ENCODE measurements at regions not wholly inside any gene's neighbourhood (a gene's known extent, or its start where the extent isn't known, plus 50 kb on each side); places are given as distances from the start of the nearest gene placed in this dataset.
A peak's percentile ranks its signal among the peaks of the same experiment; 100 is the strongest.
"Not testable (repeated sequence)": the region's sequence is repeated elsewhere in the genome, so short reads cannot be mapped to it uniquely, and the experiment has no call there.

GRCh38 chr20:12555369-12555768, 453.4 kb upstream of the SPTLC3 start:
- Histone ChIP-seq H3K27me3 (no peaks in the 10 kb centered on the region), H3K4me3 (no peak overlapping the region), H3K4me1 (no peaks in the 10 kb centered on the region), H3K9me3 (no peaks in the 10 kb centered on the region), H3K36me3 (no peaks in the 10 kb centered on the region), H3K27ac (no peak overlapping the region)
- WGBS, 2 donors, result 86 to 88% methylated on average over 1 of the region's 1 CpG
- TF ChIP-seq POLR2A (IDR thresholded peaks at IDR 0.05) (no peak), EP300 (IDR thresholded peaks at IDR 0.05) (no peak)
- TF ChIP-seq, protein P1, sequence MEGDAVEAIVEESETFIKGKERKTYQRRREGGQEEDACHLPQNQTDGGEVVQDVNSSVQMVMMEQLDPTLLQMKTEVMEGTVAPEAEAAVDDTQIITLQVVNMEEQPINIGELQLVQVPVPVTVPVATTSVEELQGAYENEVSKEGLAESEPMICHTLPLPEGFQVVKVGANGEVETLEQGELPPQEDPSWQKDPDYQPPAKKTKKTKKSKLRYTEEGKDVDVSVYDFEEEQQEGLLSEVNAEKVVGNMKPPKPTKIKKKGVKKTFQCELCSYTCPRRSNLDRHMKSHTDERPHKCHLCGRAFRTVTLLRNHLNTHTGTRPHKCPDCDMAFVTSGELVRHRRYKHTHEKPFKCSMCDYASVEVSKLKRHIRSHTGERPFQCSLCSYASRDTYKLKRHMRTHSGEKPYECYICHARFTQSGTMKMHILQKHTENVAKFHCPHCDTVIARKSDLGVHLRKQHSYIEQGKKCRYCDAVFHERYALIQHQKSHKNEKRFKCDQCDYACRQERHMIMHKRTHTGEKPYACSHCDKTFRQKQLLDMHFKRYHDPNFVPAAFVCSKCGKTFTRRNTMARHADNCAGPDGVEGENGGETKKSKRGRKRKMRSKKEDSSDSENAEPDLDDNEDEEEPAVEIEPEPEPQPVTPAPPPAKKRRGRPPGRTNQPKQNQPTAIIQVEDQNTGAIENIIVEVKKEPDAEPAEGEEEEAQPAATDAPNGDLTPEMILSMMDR (IDR thresholded peaks at IDR 0.05), result no peak
- no peak for DNase-seq (ENCODE audit: low spot score in 2 of 2)

DNA sequence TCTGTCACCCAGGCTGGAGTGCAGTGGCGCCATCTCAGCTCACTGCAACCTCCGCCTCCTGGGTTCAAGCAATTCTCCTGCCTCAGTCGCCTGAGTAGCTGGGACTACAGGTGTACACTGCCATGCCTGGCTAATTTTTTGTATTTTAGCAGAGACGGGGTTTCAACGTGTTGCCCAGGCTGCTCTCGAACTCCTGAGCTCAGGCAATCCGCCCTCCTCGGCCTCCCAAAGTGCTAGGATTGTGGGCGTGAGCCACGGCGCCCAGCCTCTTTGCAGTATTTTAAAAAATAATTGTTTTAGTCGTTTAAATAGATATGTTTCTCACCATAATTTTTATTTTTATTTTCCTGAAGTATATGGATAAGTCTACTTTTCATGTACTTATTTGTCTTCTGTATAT, 452.9 kb upstream of the SPTLC3 start:
- H3K27me3 ChIP-seq; H3K27ac ChIP-seq; H3K4me1 ChIP-seq; H3K4me3 ChIP-seq; H3K9me3 ChIP-seq; DNase-seq (ENCODE audit: low spot score in 2 of 2); H3K36me3 ChIP-seq: not testable (repeated sequence)
- WGBS, 2 donors, result 85 to 96% methylated on average over 12 of the region's 12 CpGs

DNA sequence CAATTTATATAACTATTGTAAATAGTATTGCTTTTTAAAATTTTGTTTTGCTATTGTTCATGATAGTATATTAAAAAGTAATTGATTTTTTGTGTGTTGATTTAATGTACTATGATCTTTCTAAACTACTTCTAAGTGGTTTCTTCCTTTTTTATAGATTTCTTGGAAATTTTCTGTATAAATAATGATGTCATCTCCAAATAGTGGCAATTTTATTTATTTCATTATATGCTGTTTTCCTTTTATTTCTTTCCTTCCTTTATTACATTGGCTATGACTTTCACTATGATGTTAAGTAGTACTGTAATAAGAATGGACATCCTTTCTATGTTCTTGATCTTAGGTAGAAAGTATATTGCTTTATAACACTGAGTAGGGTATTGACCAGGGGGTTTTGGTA, 451.5 kb upstream of the SPTLC3 start:
- peaks cover 0 to 8% (median 2%) of the 10 kb centered on the region in 4 donors for H3K9me3 ChIP-seq
- H3K27me3 ChIP-seq, result no peaks in the 10 kb centered on the region
- no peaks in the 10 kb centered on the region for H3K4me1 ChIP-seq
- TF ChIP-seq, protein P1 (IDR thresholded peaks at IDR 0.05), result no peak
- no peak for TF ChIP-seq POLR2A (IDR thresholded peaks at IDR 0.05)
- TF ChIP-seq EP300 (IDR thresholded peaks at IDR 0.05), result no peak
- DNase-seq (ENCODE audit: low spot score in 2 of 2), result no peak
- H3K36me3 ChIP-seq, result no peaks in the 10 kb centered on the region
- H3K27ac ChIP-seq, result no peak overlapping the region
- no peak overlapping the region for H3K4me3 ChIP-seq

GRCh38 chr20:12564979-12565378, 443.8 kb upstream of the SPTLC3 start:
- TF ChIP-seq, protein P1 (IDR thresholded peaks at IDR 0.05), result no peak
- no peak for TF ChIP-seq POLR2A (IDR thresholded peaks at IDR 0.05)
- 69% methylated on average over 4 of the region's 4 CpGs for WGBS, 2 donors
- no peaks in the 10 kb centered on the region for H3K4me1 ChIP-seq

DNA sequence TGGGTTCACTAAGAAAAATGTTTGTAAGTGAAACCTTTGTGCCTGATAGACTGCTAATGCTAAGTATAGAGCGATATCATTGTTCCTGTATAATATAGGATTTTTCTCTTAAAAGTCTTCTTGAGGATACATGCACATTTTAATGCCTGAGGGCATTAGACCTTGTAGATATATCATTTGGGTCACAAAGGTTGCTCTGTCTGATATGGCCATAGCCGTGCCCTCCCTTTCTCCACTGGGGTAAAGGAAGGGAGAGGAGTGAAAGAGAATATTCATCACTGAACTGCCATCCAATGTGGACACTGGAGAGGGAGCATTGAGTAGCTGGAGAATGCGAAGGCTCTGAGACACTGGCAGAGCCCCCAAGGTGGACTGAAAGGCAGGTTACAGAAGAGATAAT, 442.2 kb upstream of the SPTLC3 start:
- 91 to 95% methylated on average over 3 of the region's 3 CpGs for WGBS, 2 donors
- H3K9me3 ChIP-seq, result peaks cover 0 to under 1% (median 0%) of the 10 kb centered on the region in 4 donors
- no peak for DNase-seq (ENCODE audit: low spot score in 2 of 2)
- no peak overlapping the region for H3K4me3 ChIP-seq
- no peaks in the 10 kb centered on the region for H3K27me3 ChIP-seq
- no peak overlapping the region for H3K27ac ChIP-seq
- no peak for TF ChIP-seq EP300 (IDR thresholded peaks at IDR 0.05)
- no peaks in the 10 kb centered on the region for H3K36me3 ChIP-seq
- no peaks in the 10 kb centered on the region for H3K4me1 ChIP-seq

More at GRCh38 chr20:12564979-12565378, 443.8 kb upstream of the SPTLC3 start:
- H3K27me3 ChIP-seq, result no peaks in the 10 kb centered on the region
- H3K36me3 ChIP-seq, result no peaks in the 10 kb centered on the region
- H3K9me3 ChIP-seq, result peaks cover 0 to 8% (median 2%) of the 10 kb centered on the region in 4 donors
- no peak overlapping the region for H3K27ac ChIP-seq
- no peak for DNase-seq (ENCODE audit: low spot score in 2 of 2)
- no peak overlapping the region for H3K4me3 ChIP-seq

DNA sequence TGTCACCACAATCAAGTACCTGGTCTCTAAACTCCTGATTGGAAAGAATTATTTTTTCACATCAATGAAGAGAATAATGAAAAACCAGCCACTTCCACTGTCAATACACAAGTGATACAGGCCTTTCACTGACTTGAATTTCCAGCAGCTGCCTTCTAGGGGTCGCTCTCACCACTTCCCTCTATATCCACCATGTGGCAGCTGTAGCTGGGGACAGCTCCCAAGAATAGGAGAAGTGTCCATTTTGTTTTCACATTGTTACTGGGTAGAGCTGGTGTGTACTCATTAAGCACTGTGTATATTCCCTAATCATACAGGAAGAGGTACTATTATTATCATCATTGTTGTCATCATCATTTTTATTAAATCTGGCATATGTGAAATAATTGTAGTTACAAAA, 438.4 kb upstream of the SPTLC3 start:
- H3K4me3 ChIP-seq, result no peak overlapping the region
- H3K27me3 ChIP-seq, result no peaks in the 10 kb centered on the region
- no peak for DNase-seq (ENCODE audit: low spot score in 2 of 2)
- no peaks in the 10 kb centered on the region for H3K36me3 ChIP-seq
- peaks cover 0 to 17% (median 3%) of the 10 kb centered on the region in 4 donors for H3K4me1 ChIP-seq
- no peaks in the 10 kb centered on the region for H3K9me3 ChIP-seq
- H3K27ac ChIP-seq, result no peak overlapping the region
- no peak for TF ChIP-seq EP300 (IDR thresholded peaks at IDR 0.05)
- TF ChIP-seq, protein P1 (IDR thresholded peaks at IDR 0.05), result peak in 1 of 5 experiments; percentile 18
- WGBS, 2 donors, result 36% methylated on average over 1 of the region's 1 CpG

Data from tibial nerve (tissue), 4 donors.